ENCODE measurements at regions not wholly inside any gene's neighbourhood (a gene's known extent, or its start where the extent isn't known, plus 50 kb on each side); places are given as distances from the start of the nearest gene placed in this dataset.

DNA sequence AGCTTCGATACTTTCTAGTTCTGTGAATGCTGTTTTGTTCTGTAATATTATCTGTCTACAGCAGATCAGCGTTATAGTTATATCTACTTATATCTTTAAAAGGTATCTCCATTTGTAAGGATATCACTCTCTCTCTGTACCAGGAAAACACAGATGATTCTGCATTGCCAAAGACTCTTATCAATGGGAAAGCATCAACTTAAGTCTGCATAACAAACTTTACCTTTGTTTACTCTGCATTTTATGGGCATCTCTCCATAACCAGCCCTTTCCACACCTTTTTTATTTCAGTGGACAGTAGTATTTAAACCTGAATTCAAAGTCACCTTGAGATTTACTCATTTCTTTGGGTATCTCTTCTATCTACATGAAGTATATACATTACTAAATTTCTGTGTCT, 238.7 kb upstream of the GRM7 start:
- intact Hi-C loops (cut with micrococcal nuclease; ENCODE audit: unreplicated experiment) (no loop called here), in situ Hi-C loops (cut with HindIII; ENCODE audit: extremely low pct_ligation_motif_present, low pct_unique_long_range_greater_than_20kb) (no loop called here)
- no TSS peak for BruUV-seq (replicated peaks)
- H3K9me3 ChIP-seq (ENCODE audit: low read length): peaks cover 96% of the 10 kb centered on the region
- ChIA-PET CTCF (ENCODE audit: low intra/inter-chr PET ratio, low total read pairs) (no interaction called here), POLR2A (no interaction called here)
- WGBS (ENCODE audit: low lambda C conversion rate): 0% methylated on average over 2 of the region's 2 CpGs
- H3K27me3 ChIP-seq (ENCODE audit: control insufficient read depth in 1 of 2, insufficient read depth in 2 of 2, low read length in 2 of 2): no peaks in the 10 kb centered on the region
- H3K9ac ChIP-seq (ENCODE audit: insufficient read depth, low read depth, low read length): no peak overlapping the region
- no peak for FAIRE-seq
- DNase-seq (ENCODE audit: low spot score): no peak
- no peak for ATAC-seq
- no peak overlapping the region for H3K27ac ChIP-seq (ENCODE audit: extremely low read length, insufficient read depth, low read length)
- H3K4me1 ChIP-seq (ENCODE audit: insufficient read depth, low read length): no peaks in the 10 kb centered on the region
- no peak overlapping the region for H3K4me2 ChIP-seq (ENCODE audit: low read depth, low read length)
- no peaks in the 10 kb centered on the region for H3K36me3 ChIP-seq (replicated peaks in 1 of 2; ENCODE audit: control insufficient read depth in 1 of 2, insufficient read depth in 2 of 2, low read length in 2 of 2)
- TF ChIP-seq, protein P1, sequence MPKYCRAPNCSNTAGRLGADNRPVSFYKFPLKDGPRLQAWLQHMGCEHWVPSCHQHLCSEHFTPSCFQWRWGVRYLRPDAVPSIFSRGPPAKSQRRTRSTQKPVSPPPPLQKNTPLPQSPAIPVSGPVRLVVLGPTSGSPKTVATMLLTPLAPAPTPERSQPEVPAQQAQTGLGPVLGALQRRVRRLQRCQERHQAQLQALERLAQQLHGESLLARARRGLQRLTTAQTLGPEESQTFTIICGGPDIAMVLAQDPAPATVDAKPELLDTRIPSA (CRISPR knock-in tag; IDR thresholded peaks at IDR 0.05; ENCODE audit: borderline replicate concordance): no peak
- no peaks in the 10 kb centered on the region for H3K79me2 ChIP-seq (ENCODE audit: insufficient read depth, low read length)
- no peak overlapping the region for H2AFZ ChIP-seq (ENCODE audit: low read length)
- H3K4me3 ChIP-seq (replicated peaks in 1 of 3; ENCODE audit: insufficient read depth in 1 of 3, low read depth in 2 of 3, low read length in 3 of 3): no peak overlapping the region
- no peaks in the 10 kb centered on the region for H4K20me1 ChIP-seq (ENCODE audit: insufficient read depth, low read length)

DNA sequence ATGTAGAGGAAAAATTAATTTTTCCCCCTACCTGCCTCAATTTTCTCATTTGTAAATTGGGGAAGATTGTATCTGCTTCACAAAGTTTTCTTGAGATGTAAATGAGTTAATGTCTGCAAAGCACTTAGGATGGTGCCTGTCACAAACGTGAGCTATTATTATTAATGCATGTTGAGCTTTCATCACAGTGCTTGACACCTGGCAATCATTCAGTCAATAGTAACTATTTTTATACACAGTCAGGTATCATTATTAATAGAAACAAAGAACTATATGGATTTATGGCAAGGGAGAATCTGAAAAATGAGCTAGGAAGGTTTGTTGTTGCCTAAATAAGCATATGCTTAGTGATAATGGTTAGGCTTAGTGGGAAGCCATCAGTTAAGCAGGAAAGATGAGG, 238.2 kb upstream of the GRM7 start:
- Histone ChIP-seq H3K27ac (ENCODE audit: extremely low read length, insufficient read depth, low read length) (no peak overlapping the region), H3K9ac (ENCODE audit: insufficient read depth, low read depth, low read length) (no peak overlapping the region), H3K36me3 (replicated peaks in 1 of 2; ENCODE audit: control insufficient read depth in 1 of 2, insufficient read depth in 2 of 2, low read length in 2 of 2) (no peaks in the 10 kb centered on the region), H4K20me1 (ENCODE audit: insufficient read depth, low read length) (no peaks in the 10 kb centered on the region), H2AFZ (ENCODE audit: low read length) (no peak overlapping the region), H3K4me3 (replicated peaks in 1 of 3; ENCODE audit: insufficient read depth in 1 of 3, low read depth in 2 of 3, low read length in 3 of 3) (no peak overlapping the region), H3K79me2 (ENCODE audit: insufficient read depth, low read length) (no peaks in the 10 kb centered on the region), H3K9me3 (ENCODE audit: low read length) (peaks cover 96% of the 10 kb centered on the region), H3K4me1 (ENCODE audit: insufficient read depth, low read length) (no peaks in the 10 kb centered on the region), H3K4me2 (ENCODE audit: low read depth, low read length) (no peak overlapping the region), H3K27me3 (ENCODE audit: control insufficient read depth in 1 of 2, insufficient read depth in 2 of 2, low read length in 2 of 2) (no peaks in the 10 kb centered on the region)
- 0% methylated on average over 1 of the region's 1 CpG for WGBS (ENCODE audit: low lambda C conversion rate)
- in situ Hi-C loops (cut with HindIII; ENCODE audit: extremely low pct_ligation_motif_present, low pct_unique_long_range_greater_than_20kb): no loop called here
- intact Hi-C loops (cut with micrococcal nuclease; ENCODE audit: unreplicated experiment): no loop called here
- ChIA-PET POLR2A (no interaction called here), CTCF (ENCODE audit: low intra/inter-chr PET ratio, low total read pairs) (no interaction called here)
- DNase-seq (ENCODE audit: low spot score) (no peak), FAIRE-seq (no peak), ATAC-seq (no peak)
- BruUV-seq (replicated peaks): no TSS peak
- TF ChIP-seq, protein P2, sequence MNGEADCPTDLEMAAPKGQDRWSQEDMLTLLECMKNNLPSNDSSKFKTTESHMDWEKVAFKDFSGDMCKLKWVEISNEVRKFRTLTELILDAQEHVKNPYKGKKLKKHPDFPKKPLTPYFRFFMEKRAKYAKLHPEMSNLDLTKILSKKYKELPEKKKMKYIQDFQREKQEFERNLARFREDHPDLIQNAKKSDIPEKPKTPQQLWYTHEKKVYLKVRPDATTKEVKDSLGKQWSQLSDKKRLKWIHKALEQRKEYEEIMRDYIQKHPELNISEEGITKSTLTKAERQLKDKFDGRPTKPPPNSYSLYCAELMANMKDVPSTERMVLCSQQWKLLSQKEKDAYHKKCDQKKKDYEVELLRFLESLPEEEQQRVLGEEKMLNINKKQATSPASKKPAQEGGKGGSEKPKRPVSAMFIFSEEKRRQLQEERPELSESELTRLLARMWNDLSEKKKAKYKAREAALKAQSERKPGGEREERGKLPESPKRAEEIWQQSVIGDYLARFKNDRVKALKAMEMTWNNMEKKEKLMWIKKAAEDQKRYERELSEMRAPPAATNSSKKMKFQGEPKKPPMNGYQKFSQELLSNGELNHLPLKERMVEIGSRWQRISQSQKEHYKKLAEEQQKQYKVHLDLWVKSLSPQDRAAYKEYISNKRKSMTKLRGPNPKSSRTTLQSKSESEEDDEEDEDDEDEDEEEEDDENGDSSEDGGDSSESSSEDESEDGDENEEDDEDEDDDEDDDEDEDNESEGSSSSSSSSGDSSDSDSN (CRISPR knock-in tag; IDR thresholded peaks at IDR 0.05): no peak
- TF ChIP-seq, protein P3, sequence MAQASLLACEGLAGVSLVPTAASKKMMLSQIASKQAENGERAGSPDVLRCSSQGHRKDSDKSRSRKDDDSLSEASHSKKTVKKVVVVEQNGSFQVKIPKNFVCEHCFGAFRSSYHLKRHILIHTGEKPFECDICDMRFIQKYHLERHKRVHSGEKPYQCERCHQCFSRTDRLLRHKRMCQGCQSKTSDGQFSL (CRISPR knock-in tag; IDR thresholded peaks at IDR 0.05): no peak
- TF ChIP-seq ZNF577 (CRISPR knock-in tag; IDR thresholded peaks at IDR 0.05; ENCODE audit: borderline replicate concordance, low read depth): no peak
- no peak for TF ChIP-seq ZNF775 (CRISPR knock-in tag; IDR thresholded peaks at IDR 0.05; ENCODE audit: borderline replicate concordance)
